Neural crest cell (in vitro differentiated cells): ENCODE measurements at regions not wholly inside any gene's neighbourhood (a gene's known extent, or its start where the extent isn't known, plus 50 kb on each side); places are given as distances from the start of the nearest gene placed in this dataset.
"Not testable (repeated sequence)": the region's sequence is repeated elsewhere in the genome, so short reads cannot be mapped to it uniquely, and the experiment has no call there.

Source experiments
- DNase-seq: peaks from one replicate; pipeline ENCODE4 v3.0.0; 2021; ENCODE audit warnings: low read depth, mixed read lengths, low spot score
- H3K27ac Mint-ChIP-seq: one replicate; pipeline ENCODE4 v1.8.0; 2021; ENCODE audit warnings: mild to moderate bottlenecking, mixed read lengths; ENCODE audit not compliant: unreplicated experiment
- H3K27me3 Mint-ChIP-seq: 2 replicates; pipeline ENCODE4 v1.8.0; 2021; ENCODE audit warnings: low read depth, mild to moderate bottlenecking, mixed read lengths
- H3K36me3 Mint-ChIP-seq: 2 replicates; pipeline ENCODE4 v1.8.0; 2021; ENCODE audit warnings: low read depth, mild to moderate bottlenecking, mixed read lengths
- H3K4me1 Mint-ChIP-seq: 2 replicates; pipeline ENCODE4 v1.8.0; 2021; ENCODE audit warnings: mixed read lengths
- H3K4me3 Mint-ChIP-seq: one replicate; pipeline ENCODE4 v1.8.0; 2021; ENCODE audit warnings: mild to moderate bottlenecking, mixed read lengths
- H3K9me3 Mint-ChIP-seq: 2 replicates; pipeline ENCODE4 v1.8.0; 2021; ENCODE audit warnings: mixed read lengths
- CTCF ChIP-seq: fragments of 200-600 bp; sonication (generic); conservative IDR thresholded peaks from 2 replicates; pipeline ENCODE4 v1.5.0; 2021; ENCODE audit warnings: antibody characterized with exemption, mild to moderate bottlenecking

GRCh38 chr4:179728305-179728704 is 2286.1 kb upstream of the AGA start:
- H3K36me3 Mint-ChIP-seq, result no peaks in the 10 kb centered on the region
- H3K27me3 Mint-ChIP-seq, result no peaks in the 10 kb centered on the region
- H3K27ac Mint-ChIP-seq, result no peak overlapping the region
- no peak for DNase-seq
- H3K4me3 Mint-ChIP-seq, result no peak overlapping the region
- no peak for TF ChIP-seq CTCF
- peaks cover 5% of the 10 kb centered on the region for H3K9me3 Mint-ChIP-seq
- H3K4me1 Mint-ChIP-seq, result no peaks in the 10 kb centered on the region

- DNase-seq, H3K4me1 Mint-ChIP-seq, H3K36me3 Mint-ChIP-seq, H3K27me3 Mint-ChIP-seq, H3K4me3 Mint-ChIP-seq, H3K27ac Mint-ChIP-seq, H3K9me3 Mint-ChIP-seq: not testable (repeated sequence)
Observed at GRCh38 chr4:179736820-179737219, 2294.6 kb upstream of the AGA start.

GRCh38 chr4:179738822-179739221 is 2296.6 kb upstream of the AGA start:
- no peak for TF ChIP-seq CTCF
- DNase-seq, result no peak
- Mint-ChIP-seq H3K27me3 (no peaks in the 10 kb centered on the region), H3K9me3 (no peaks in the 10 kb centered on the region), H3K27ac (no peak overlapping the region), H3K4me3 (no peak overlapping the region), H3K36me3 (no peaks in the 10 kb centered on the region), H3K4me1 (no peaks in the 10 kb centered on the region)

GRCh38 chr4:179747218-179747910 is 2305.1 kb upstream of the AGA start:
- DNase-seq, result no peak
- no peak overlapping the region for H3K4me3 Mint-ChIP-seq
- peaks cover 2% of the 10 kb centered on the region for H3K9me3 Mint-ChIP-seq
- H3K4me1 Mint-ChIP-seq, result no peaks in the 10 kb centered on the region
- H3K36me3 Mint-ChIP-seq, result no peaks in the 10 kb centered on the region
- no peaks in the 10 kb centered on the region for H3K27me3 Mint-ChIP-seq
- H3K27ac Mint-ChIP-seq, result no peak overlapping the region
- no peak for TF ChIP-seq CTCF

- no peak for TF ChIP-seq CTCF
- no peaks in the 10 kb centered on the region for H3K36me3 Mint-ChIP-seq
- H3K4me1 Mint-ChIP-seq, result no peaks in the 10 kb centered on the region
- no peak overlapping the region for H3K27ac Mint-ChIP-seq
- no peaks in the 10 kb centered on the region for H3K27me3 Mint-ChIP-seq
- no peak for DNase-seq
- H3K4me3 Mint-ChIP-seq, result no peak overlapping the region
- H3K9me3 Mint-ChIP-seq, result peaks cover 2% of the 10 kb centered on the region
Observed at GRCh38 chr4:179748837-179749236, 2306.6 kb upstream of the AGA start.

- Mint-ChIP-seq H3K36me3 (no peaks in the 10 kb centered on the region), H3K27ac (no peak overlapping the region), H3K27me3 (no peaks in the 10 kb centered on the region), H3K9me3 (peaks cover 2% of the 10 kb centered on the region), H3K4me1 (no peaks in the 10 kb centered on the region), H3K4me3 (no peak overlapping the region)
- DNase-seq, result no peak
- TF ChIP-seq CTCF, result no peak
Observed at GRCh38 chr4:179750374-179750773, 2308.1 kb upstream of the AGA start.
